GM03348 (cell line): ENCODE measurements at regions not wholly inside any gene's neighbourhood (a gene's known extent, or its start where the extent isn't known, plus 50 kb on each side); places are given as distances from the start of the nearest gene placed in this dataset.

Experiments used
- DNase-seq: peaks from one replicate; pipeline ENCODE4 v3.0.0; 2012; ENCODE audit warnings: low spot score

- no peak for DNase-seq
Measured at GRCh38 chr1:5568321-5568720, 423.9 kb downstream of the NPHP4 start.

GRCh38 chr1:5567839-5568238, 424.4 kb downstream of the NPHP4 start:
- DNase-seq, result no peak

GRCh38 chr1:5566924-5567323, 425.3 kb downstream of the NPHP4 start:
- no peak for DNase-seq

GRCh38 chr1:5565281-5566125, 426.7 kb downstream of the NPHP4 start:
- DNase-seq, result no peak

GRCh38 chr1:5564578-5565257, 427.5 kb downstream of the NPHP4 start:
- DNase-seq, result no peak

GRCh38 chr1:5563861-5564577, 428.2 kb downstream of the NPHP4 start:
- DNase-seq, result no peak

GRCh38 chr1:5562769-5563168, 429.5 kb downstream of the NPHP4 start:
- no peak for DNase-seq

GRCh38 chr1:5562331-5562730, 429.9 kb downstream of the NPHP4 start:
- DNase-seq, result no peak

- DNase-seq, result no peak
Measured at GRCh38 chr1:5559078-5559477, 433.1 kb downstream of the NPHP4 start.

GRCh38 chr1:5555853-5556252, 436.4 kb downstream of the NPHP4 start:
- no peak for DNase-seq

- DNase-seq, result no peak
Measured at GRCh38 chr1:5554784-5555183, 437.4 kb downstream of the NPHP4 start.

- DNase-seq, result no peak
Measured at GRCh38 chr1:5554111-5554510, 438.1 kb downstream of the NPHP4 start.

GRCh38 chr1:5552787-5553484, 439.3 kb downstream of the NPHP4 start:
- no peak for DNase-seq

- DNase-seq, result no peak
Measured at GRCh38 chr1:5551274-5551975, 440.8 kb downstream of the NPHP4 start.

- no peak for DNase-seq
Measured at GRCh38 chr1:5548266-5548665, 444.0 kb downstream of the NPHP4 start.

- no peak for DNase-seq
Measured at GRCh38 chr1:5543235-5543634, 449.0 kb downstream of the NPHP4 start.

- no peak for DNase-seq
Measured at GRCh38 chr1:5532811-5533210, 459.4 kb downstream of the NPHP4 start.

- DNase-seq, result no peak
Measured at GRCh38 chr1:5526822-5527551, 465.2 kb downstream of the NPHP4 start.

GRCh38 chr1:5526385-5526750, 465.9 kb downstream of the NPHP4 start:
- DNase-seq, result no peak

GRCh38 chr1:5525597-5526384, 466.4 kb downstream of the NPHP4 start:
- DNase-seq, result no peak
